Transverse colon (tissue), 4 donors: ENCODE measurements at regions not wholly inside any gene's neighbourhood (a gene's known extent, or its start where the extent isn't known, plus 50 kb on each side); places are given as distances from the start of the nearest gene placed in this dataset.

Experiments used
- DNase-seq: peaks from one replicate; pipeline ENCODE4 v3.0.0-alpha.2; 2019
- H3K27ac ChIP-seq, 4 donors: fragments of 200-600 bp; sonication (generic); 2 replicates each; pipeline ENCODE4 v1.5.1; 2016 to 2018; ENCODE audit warnings: inconsistent platforms in 4 of 4
- H3K27me3 ChIP-seq: fragments of 200-600 bp; sonication (generic); 2 replicates; pipeline ENCODE4 v1.5.1; 2017; ENCODE audit warnings: inconsistent platforms
- H3K36me3 ChIP-seq, 4 donors: fragments of 200-600 bp; sonication (generic); 2 replicates each; pipeline ENCODE4 v1.5.1; 2017 to 2019; ENCODE audit warnings: inconsistent platforms in 4 of 4
- H3K4me1 ChIP-seq, 4 donors: fragments of 200-600 bp; sonication (generic); 2 replicates each; pipeline ENCODE4 v1.5.1; 2017 to 2020; ENCODE audit warnings: inconsistent platforms in 4 of 4
- H3K4me3 ChIP-seq, 4 donors: fragments of 200-600 bp; sonication (generic); 1 replicate in 1 of 4; 2 replicates in 3 of 4; pipeline versions ENCODE4 v1.5.1 to v1.6.1; 2017 to 2019; ENCODE audit warnings: inconsistent platforms in 4 of 4
- H3K9me3 ChIP-seq, 2 donors: fragments of 200-600 bp; sonication (generic); 2 replicates each; pipeline ENCODE4 v1.5.1; 2017 to 2019; ENCODE audit warnings: inconsistent platforms in 2 of 2
- EP300 ChIP-seq: sonication (generic); formaldehyde crosslinking; IDR thresholded peaks from one replicate; pipeline ENCODE4 v1.6.1; 2017; ENCODE audit warnings: antibody characterized with exemption, low read depth
- POLR2A ChIP-seq: fragments of 450-650 bp; IDR thresholded peaks from one replicate; pipeline ENCODE4 v1.6.1; 2016; ENCODE audit warnings: antibody characterized with exemption, mild to moderate bottlenecking, moderate library complexity
- POLR2AphosphoS5 ChIP-seq, 3 donors: sonication (generic); formaldehyde crosslinking; IDR thresholded peaks; one replicate each; pipeline ENCODE4 v1.6.1; 2016; ENCODE audit warnings: antibody characterized with exemption in 3 of 3
- WGBS, 2 donors: methylation state at CpG; one replicate each; pipeline ENCODE4 v1.1.5; 2018; ENCODE audit warnings: low coverage in 1 of 2; 5-methylcytosine and 5-hydroxymethylcytosine counted together
- in situ Hi-C, 4 donors: fragments of 200-750 bp; cut with MboI; loops; one replicate each; pipeline versions ENCODE4 v1.15.0 to v1.15.1; 2017; ENCODE audit warnings: low sequenced_read_pairs in 3 of 4, low pct_ligation_motif_present in 1 of 4, low pct_unique_long_range_greater_than_20kb in 1 of 4
- intact Hi-C: fragments of 100-400 bp; cut with DNase I; formaldehyde crosslinking; loops from one replicate; pipeline ENCODE4 v1.15.1; 2023; ENCODE audit warnings: low total_unique reads
- TF ChIP-seq, protein P1 (sequence below), 5 experiments: fragments of 200-600 bp in 3 of 5; fragments of 450-650 bp in 2 of 5; sonication (generic) in 3 of 5; IDR thresholded peaks; 1 replicate in 2 of 5; 2 replicates in 3 of 5; pipeline ENCODE4 v1.5.1; 2016 to 2017; ENCODE audit warnings: antibody characterized with exemption in 5 of 5, inconsistent platforms in 3 of 5, mild to moderate bottlenecking in 2 of 5, moderate library complexity in 1 of 5

DNA sequence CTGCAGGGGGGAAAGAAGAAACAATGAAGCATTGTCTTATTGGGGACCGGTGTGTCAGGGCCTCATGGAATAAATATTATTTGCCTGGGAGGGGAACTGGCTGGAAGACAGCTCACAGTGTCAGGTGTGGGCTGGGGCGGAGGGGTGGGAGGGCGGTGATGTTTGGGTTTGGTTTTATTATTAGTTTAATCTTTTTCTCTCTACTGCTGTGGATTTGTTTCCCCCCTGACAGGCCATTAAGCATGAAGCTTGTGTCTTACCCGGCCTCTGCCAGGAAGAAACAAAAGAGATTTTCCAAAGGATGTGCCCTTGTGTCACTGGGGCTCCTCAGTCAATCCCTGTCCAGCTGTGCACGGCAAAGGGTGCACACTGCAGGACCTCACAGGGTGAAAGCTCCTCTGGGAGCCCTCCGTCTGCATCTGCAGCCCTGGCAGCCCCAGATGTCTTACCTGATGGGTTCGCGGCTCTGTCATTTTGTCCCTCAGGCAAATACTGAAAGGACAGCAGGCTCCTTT, 203.1 kb upstream of the TMEM45B start:
- Histone ChIP-seq H3K4me1 (no peaks in the 10 kb centered on the region), H3K27me3 (no peaks in the 10 kb centered on the region), H3K27ac (no peak overlapping the region), H3K9me3 (no peaks in the 10 kb centered on the region), H3K36me3 (no peaks in the 10 kb centered on the region), H3K4me3 (no peak overlapping the region)
- WGBS, 2 donors: 17 to 42% methylated on average over 1 to 8 of the region's 8 CpGs
- in situ Hi-C loops (no loop called here), intact Hi-C loops (no loop called here)
- TF ChIP-seq POLR2AphosphoS5 (IDR thresholded peaks at IDR 0.05): no peak
- no peak for TF ChIP-seq POLR2A
- TF ChIP-seq EP300: no peak
- TF ChIP-seq, protein P1, sequence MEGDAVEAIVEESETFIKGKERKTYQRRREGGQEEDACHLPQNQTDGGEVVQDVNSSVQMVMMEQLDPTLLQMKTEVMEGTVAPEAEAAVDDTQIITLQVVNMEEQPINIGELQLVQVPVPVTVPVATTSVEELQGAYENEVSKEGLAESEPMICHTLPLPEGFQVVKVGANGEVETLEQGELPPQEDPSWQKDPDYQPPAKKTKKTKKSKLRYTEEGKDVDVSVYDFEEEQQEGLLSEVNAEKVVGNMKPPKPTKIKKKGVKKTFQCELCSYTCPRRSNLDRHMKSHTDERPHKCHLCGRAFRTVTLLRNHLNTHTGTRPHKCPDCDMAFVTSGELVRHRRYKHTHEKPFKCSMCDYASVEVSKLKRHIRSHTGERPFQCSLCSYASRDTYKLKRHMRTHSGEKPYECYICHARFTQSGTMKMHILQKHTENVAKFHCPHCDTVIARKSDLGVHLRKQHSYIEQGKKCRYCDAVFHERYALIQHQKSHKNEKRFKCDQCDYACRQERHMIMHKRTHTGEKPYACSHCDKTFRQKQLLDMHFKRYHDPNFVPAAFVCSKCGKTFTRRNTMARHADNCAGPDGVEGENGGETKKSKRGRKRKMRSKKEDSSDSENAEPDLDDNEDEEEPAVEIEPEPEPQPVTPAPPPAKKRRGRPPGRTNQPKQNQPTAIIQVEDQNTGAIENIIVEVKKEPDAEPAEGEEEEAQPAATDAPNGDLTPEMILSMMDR (IDR thresholded peaks at IDR 0.05): no peak
- DNase-seq: no peak

DNA sequence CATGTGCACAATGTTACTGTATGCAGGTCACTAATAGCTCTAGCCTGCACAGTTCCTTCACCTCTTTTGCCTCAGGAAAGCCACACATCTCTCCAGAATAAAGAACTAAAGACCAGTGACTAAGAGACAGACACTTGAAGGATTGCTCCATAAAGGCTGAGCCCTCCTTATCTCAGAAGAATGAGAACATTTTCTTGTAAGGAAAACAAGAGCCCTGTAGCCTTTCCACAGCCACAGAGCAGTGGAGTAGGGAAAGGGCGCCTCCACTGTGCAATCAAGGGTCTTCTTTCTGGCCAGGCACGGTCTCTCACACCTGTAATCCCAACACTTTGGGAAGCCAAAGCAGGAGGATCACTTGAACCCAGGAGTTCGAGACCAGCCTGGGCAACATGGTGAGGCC, 202.6 kb upstream of the TMEM45B start:
- Histone ChIP-seq H3K4me3 (no peak overlapping the region), H3K9me3 (no peaks in the 10 kb centered on the region), H3K4me1 (no peaks in the 10 kb centered on the region), H3K36me3 (no peaks in the 10 kb centered on the region), H3K27ac (no peak overlapping the region), H3K27me3 (peaks cover 5% of the 10 kb centered on the region)
- no peak for DNase-seq
- intact Hi-C loops (no loop called here), in situ Hi-C loops (no loop called here)
- TF ChIP-seq EP300 (no peak), POLR2A (no peak), POLR2AphosphoS5 (IDR thresholded peaks at IDR 0.05) (no peak)
- TF ChIP-seq, protein P1 (IDR thresholded peaks at IDR 0.05): no peak
- 78% methylated on average over 3 of the region's 3 CpGs; no CpG with 5 or more reads in 1 of the 2 donors for WGBS, 2 donors

DNA sequence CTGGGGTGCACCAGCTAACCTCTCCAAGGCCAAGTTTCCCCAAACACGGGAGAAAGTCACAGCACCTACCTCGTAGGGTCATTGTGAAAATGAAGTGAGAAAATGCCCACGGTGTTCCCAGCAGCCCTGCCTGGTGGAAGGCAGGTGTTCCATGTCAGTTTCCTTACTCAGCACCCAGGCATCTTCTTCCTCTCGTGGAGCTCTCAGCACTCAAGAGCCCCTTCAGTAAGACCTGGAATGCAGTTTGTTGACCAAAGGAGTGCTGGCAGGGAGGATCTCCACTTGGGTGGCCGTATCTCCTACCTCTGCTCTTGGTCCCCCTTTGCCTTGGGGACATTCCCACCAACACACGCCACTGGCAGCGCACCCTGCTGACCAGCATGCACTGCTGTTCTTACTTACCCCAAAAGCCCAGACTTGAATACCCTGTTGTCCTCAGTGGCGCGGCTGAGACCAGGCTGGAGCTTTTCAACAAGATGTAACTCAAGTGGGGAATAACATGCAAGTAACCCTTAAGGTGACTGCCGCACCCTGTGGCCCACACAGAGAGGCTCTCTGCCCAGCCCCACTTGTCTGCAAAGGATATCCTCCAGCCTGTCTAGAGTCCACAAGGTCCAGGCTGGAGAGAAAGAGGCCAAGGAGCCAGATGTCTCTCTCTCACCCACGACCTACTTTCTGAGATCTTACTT, 201.2 kb upstream of the TMEM45B start:
- intact Hi-C loops (no loop called here), in situ Hi-C loops (no loop called here)
- Histone ChIP-seq H3K27ac (no peak overlapping the region), H3K4me3 (no peak overlapping the region), H3K4me1 (no peaks in the 10 kb centered on the region), H3K27me3 (peaks cover 8% of the 10 kb centered on the region), H3K9me3 (no peaks in the 10 kb centered on the region), H3K36me3 (no peaks in the 10 kb centered on the region)
- 80% methylated on average over 11 of the region's 11 CpGs; no CpG with 5 or more reads in 1 of the 2 donors for WGBS, 2 donors
- DNase-seq: no peak
- TF ChIP-seq, protein P1 (IDR thresholded peaks at IDR 0.05): no peak
- TF ChIP-seq EP300: no peak
- no peak for TF ChIP-seq POLR2A
- no peak for TF ChIP-seq POLR2AphosphoS5 (IDR thresholded peaks at IDR 0.05)

GRCh38 chr11:129618046-129618569, 197.5 kb upstream of the TMEM45B start:
- in situ Hi-C loops: no loop called here
- no peak overlapping the region for H3K27ac ChIP-seq

More at GRCh38 chr11:129618046-129618569, 197.5 kb upstream of the TMEM45B start:
- TF ChIP-seq POLR2A (no peak), EP300 (no peak), POLR2AphosphoS5 (IDR thresholded peaks at IDR 0.05) (no peak)
- TF ChIP-seq, protein P1 (IDR thresholded peaks at IDR 0.05): no peak
- DNase-seq: no peak
- Histone ChIP-seq H3K4me3 (no peak overlapping the region), H3K27me3 (peaks cover 8% of the 10 kb centered on the region), H3K36me3 (no peaks in the 10 kb centered on the region), H3K4me1 (no peaks in the 10 kb centered on the region), H3K9me3 (no peaks in the 10 kb centered on the region)
- WGBS, 2 donors: 71% methylated on average over 41 of the region's 41 CpGs; no CpG with 5 or more reads in 1 of the 2 donors
- intact Hi-C loops: no loop called here
